ENCODE measurements at regions not wholly inside any gene's neighbourhood (a gene's known extent, or its start where the extent isn't known, plus 50 kb on each side); places are given as distances from the start of the nearest gene placed in this dataset.

DNA sequence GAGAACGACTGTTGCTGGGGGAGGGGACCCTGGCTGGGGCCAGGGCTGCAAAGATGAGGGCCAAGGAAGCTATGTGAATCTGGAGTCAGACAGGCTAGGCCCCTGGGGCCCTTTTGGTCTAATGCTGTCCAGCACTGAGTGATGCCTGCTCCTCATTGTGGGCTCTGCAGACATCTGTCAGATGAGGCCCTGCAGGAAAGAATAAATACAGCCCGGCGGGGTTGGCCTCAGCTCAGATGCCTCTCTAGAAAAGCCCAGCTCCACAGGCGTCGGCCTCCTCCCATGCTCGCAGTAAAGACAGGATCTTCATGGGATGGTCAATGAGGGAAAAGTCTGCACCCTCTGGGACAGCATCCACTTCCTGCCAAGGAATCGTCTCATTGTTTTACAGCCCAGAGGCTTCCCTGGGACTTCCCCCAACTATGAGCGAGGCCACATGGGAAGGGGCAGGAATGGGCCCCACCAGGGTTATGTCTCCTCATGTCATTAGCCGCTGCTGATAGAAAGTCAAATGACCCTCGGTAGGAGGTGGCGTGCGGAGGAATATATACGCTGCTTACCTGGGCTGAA, 125.8 kb upstream of the GLI2 start:
- FAIRE-seq: no peak
- no peak for DNase-seq (ENCODE audit: extremely low spot score, insufficient read length, low read depth)

- DNase-seq (ENCODE audit: extremely low spot score, insufficient read length, low read depth) (no peak), FAIRE-seq (no peak)
These were observed 124.7 kb upstream of the GLI2 start for GRCh38 chr2:120611016-120611415.

GRCh38 chr2:120611961-120612360, 123.7 kb upstream of the GLI2 start:
- DNase-seq (ENCODE audit: extremely low spot score, insufficient read length, low read depth): no peak
- no peak for FAIRE-seq

DNA sequence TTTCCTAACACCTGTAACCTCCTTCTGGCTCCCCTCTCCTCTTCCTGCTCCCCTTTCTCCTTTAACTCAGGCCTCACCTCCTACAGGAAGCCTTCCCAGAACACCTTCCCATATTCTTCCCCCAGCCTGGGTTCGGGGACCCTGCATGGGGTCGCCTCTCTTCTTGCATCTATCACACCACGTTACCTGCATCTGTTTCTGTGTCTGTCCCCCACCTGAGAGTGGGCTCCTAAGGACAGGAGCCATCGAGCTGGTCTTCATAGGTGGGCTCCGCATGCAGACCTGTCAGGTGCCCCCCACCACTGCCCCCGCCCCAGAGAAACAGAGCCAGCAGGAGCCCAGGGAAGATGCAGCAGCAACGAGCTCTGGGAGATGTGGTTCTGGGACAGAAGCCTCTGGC, 123.2 kb upstream of the GLI2 start:
- FAIRE-seq: no peak

DNA sequence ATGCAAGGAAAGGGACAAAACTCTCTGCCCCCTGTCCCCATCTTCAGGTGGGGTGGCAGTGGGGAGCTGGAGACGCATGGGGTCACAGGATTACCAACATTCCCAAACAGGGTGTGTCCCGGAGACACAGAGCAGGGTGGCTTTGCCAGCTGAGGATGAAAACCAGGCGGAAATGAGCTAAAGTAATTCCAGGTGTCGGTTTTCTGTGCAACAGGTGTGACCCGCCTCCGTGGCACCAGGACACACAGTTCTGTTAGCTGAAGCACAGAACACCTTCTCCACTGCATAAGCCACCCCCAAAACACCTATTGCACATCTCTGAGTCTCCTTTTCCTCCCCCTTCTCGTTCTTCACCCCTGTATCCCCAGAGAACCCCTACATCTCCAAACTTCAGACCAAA, 122.7 kb upstream of the GLI2 start:
- DNase-seq (ENCODE audit: extremely low spot score, insufficient read length, low read depth) (no peak), FAIRE-seq (no peak)

More for the DNA sequence above, 123.2 kb upstream of the GLI2 start:
- DNase-seq (ENCODE audit: extremely low spot score, insufficient read length, low read depth): no peak

GRCh38 chr2:120613742-120614571, 121.7 kb upstream of the GLI2 start:
- FAIRE-seq (no peak), DNase-seq (ENCODE audit: extremely low spot score, insufficient read length, low read depth) (no peak)

DNA sequence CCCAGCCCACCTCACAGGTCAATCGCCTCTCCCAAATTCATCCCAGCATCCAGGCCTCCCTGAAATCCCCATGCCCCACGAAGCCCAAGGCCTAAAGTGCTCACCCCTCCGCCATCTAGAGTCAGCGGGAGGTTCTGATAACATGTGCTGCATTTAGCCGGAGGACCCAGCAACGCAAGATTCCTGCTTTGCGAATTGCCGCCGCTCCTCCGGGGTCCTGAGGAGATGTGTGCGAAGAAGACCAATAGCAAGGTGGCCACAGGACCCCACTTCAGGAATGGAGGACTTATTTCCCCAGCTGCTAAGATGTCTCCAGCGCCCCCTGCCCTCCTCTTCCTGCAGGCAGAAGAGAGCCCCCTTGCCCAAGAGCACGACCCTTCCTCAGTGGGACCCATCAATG, 120.8 kb upstream of the GLI2 start:
- no peak for FAIRE-seq
- DNase-seq (ENCODE audit: extremely low spot score, insufficient read length, low read depth): no peak

DNA sequence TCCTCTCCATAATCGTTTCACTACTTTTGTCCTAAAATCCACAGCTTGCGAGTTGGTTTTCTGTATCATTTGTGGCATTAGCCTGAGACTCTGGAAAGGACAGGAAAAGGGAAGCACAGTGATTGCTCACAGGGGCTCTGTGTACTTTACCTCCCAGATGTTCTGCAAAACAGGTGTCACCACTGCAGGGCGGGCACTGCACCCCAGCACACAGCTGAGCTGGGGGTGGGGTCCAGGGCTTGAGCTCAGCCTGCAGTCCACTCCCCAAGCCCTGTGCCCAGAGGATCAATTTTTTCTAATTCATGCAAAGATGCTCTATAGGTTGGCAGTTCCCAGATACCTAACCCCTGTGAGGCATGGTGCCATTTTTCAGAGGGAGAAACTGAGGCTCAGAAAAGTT, 119.4 kb upstream of the GLI2 start:
- no peak for DNase-seq (ENCODE audit: extremely low spot score, insufficient read length, low read depth)
- FAIRE-seq: no peak

GRCh38 chr2:120617055-120617454, 118.6 kb upstream of the GLI2 start:
- no peak for FAIRE-seq
- no peak for DNase-seq (ENCODE audit: extremely low spot score, insufficient read length, low read depth)

DNA sequence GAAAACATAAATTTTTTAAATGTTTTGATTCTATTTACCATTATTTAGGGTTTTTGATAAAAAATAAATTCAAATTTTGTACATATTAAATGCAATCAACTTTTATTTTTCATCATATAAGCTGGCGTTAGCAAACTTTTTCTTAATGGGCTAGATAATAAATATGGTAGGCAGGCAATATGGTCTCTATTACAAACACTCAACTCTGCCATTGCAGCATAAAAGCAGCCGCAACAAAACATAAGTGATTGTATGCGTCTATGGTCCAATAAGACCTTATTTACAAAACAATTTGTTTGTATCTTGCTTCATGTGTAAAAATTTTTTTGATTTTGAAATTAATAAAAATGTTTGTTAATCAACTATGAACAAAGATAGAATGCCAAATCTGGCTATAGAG, 116.8 kb upstream of the GLI2 start:
- DNase-seq (ENCODE audit: extremely low spot score, insufficient read length, low read depth) (no peak), FAIRE-seq (no peak)

GRCh38 chr2:120619579-120619978, 116.1 kb upstream of the GLI2 start:
- FAIRE-seq: no peak
- DNase-seq (ENCODE audit: extremely low spot score, insufficient read length, low read depth): no peak

DNA sequence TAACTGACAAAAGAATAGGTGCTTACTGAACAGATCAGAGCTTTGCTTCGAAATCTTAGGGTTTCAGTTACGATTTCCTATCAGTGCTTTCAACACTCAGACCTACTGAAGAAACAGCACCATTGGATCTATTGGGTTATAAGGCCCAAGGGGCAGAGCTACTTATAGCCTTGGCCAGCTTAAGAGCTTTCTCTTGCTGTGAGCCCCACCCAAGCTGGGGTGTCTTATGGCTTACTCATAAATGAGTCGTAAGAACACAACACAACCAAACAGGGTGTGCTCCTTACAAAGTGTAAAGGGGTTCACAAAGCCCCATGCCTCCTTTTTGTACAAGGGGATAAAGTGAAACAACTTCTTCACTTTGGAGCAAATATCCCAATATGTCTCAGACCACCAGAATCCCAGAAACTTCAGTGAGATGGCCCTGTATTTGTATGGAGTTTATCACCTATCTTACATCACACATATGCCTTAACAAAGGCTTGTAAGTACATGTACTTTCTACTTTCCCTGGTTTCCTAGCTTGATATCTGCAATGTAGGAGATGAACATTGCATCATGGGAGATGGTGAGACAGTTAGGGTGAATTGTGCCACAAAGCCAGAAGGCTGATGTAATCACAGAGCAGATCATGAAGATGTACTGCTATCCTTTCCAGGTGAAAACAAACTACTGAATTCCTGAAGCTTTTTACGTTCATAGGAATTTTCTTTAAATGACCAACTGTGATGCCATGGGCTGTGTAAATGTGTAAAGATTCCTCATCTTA, 115.5 kb upstream of the GLI2 start:
- no peak for FAIRE-seq
- no peak for DNase-seq (ENCODE audit: extremely low spot score, insufficient read length, low read depth)

GRCh38 chr2:120622159-120622869, 113.4 kb upstream of the GLI2 start:
- FAIRE-seq (no peak), DNase-seq (ENCODE audit: extremely low spot score, insufficient read length, low read depth) (no peak)

- FAIRE-seq (no peak), DNase-seq (ENCODE audit: extremely low spot score, insufficient read length, low read depth) (no peak)
These were observed 112.5 kb upstream of the GLI2 start for GRCh38 chr2:120622886-120623753.

GRCh38 chr2:120624061-120624737, 111.5 kb upstream of the GLI2 start:
- FAIRE-seq (no peak), DNase-seq (ENCODE audit: extremely low spot score, insufficient read length, low read depth) (no peak)

DNA sequence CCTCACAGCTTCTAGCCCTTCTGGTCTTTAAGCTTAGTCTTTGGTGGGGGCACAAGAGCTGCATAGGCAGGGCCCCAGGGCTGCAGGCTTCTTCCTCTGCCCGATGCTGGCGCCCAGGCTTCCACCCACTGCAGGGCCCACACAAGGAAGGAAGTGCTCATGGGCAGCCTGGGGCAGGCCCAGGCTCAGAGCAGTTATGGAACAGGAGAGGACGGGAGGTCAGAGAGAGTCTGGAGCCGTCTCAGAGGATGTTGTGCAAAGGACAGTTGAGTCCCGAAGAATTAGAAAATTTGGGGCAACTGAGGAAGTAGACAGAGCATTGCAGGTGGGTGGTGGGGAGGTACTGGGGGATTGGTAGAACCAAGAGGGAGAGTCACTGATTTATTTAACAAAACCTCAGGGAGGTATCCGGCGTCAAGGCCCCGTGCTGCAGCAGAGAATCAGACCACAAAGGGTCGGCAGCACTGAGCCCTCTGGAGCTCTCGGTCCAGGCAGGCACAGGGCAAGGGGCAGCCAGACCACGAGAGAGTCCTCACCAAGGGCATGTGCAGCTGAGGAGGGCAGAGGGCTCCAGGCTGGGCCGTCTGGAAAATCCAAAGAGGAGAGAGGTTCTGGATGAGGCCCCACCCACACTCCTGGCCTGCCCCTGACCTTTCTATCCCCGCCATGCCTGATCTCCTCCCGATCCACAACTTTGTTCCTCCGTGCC, 110.8 kb upstream of the GLI2 start:
- no peak for FAIRE-seq

DNA sequence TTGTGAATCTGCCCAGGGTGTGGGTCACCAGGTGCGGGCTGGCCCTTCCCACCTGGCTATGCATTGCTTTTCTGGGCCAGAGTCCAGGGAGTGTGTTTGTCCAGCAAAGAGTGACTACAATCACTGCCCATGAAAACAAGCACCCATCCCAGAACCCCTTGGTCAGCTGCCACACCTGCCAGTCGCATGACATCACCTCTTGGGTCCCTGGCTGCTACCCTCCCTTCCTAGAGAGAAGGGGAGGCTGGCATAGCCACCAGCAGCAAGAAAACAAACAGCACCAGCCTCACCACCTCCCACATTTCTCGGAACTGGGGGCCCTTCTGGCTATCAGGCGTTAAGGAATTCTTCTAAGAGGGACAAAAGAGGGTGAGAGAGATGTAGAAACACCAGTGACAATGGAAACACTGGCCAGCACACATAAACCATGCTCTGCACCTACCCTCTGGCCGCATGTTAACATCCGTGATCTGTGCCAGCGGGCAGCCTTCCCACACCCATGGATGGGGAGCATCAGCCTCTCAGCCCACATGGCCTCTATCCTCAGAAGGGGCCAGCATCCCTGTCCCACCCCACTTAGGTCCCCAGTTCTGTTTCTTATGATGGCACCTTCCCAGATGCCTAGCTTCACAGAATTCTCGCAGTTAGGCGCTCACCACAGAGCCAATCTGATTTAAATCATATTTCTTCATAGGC, 109.7 kb upstream of the GLI2 start:
- FAIRE-seq (no peak), DNase-seq (ENCODE audit: extremely low spot score, insufficient read length, low read depth) (no peak)

More for the DNA sequence above, 110.8 kb upstream of the GLI2 start:
- no peak for DNase-seq (ENCODE audit: extremely low spot score, insufficient read length, low read depth)

GRCh38 chr2:120626566-120626965, 109.1 kb upstream of the GLI2 start:
- FAIRE-seq (no peak), DNase-seq (ENCODE audit: extremely low spot score, insufficient read length, low read depth) (no peak)

All from GM18507 (cell line).